Bone marrow (tissue), 2 donors: ENCODE measurements at regions not wholly inside any gene's neighbourhood (a gene's known extent, or its start where the extent isn't known, plus 50 kb on each side); places are given as distances from the start of the nearest gene placed in this dataset.
"Not testable (repeated sequence)": the region's sequence is repeated elsewhere in the genome, so short reads cannot be mapped to it uniquely, and the experiment has no call there.

Experiments
- DNase-seq, 2 donors: peaks; one replicate each; lab custom pipeline; 2025; lab: John Stamatoyannopoulos, UW

GRCh38 chrX:78603908-78604307, 55.2 kb downstream of the RTL3 start:
- no peak for DNase-seq

GRCh38 chrX:78595901-78596502, 63.1 kb downstream of the RTL3 start:
- DNase-seq, result no peak

- DNase-seq, result no peak
Observed at GRCh38 chrX:78593701-78594100, 65.4 kb downstream of the RTL3 start.

- DNase-seq, result no peak
Observed at GRCh38 chrX:78592030-78592429, 67.1 kb downstream of the RTL3 start.

- DNase-seq, result peak in 1 of 2 donors; percentile 58
Observed at GRCh38 chrX:78574306-78574705, 84.8 kb downstream of the RTL3 start.

- no peak for DNase-seq
Observed at GRCh38 chrX:78573630-78574029, 85.5 kb downstream of the RTL3 start.

GRCh38 chrX:78571849-78572248, 87.3 kb downstream of the RTL3 start:
- DNase-seq, result no peak

- peak in 1 of 2 donors; percentile 5 for DNase-seq
Observed at GRCh38 chrX:78555401-78555980, 103.6 kb downstream of the RTL3 start.

GRCh38 chrX:78552628-78553027, 106.5 kb downstream of the RTL3 start:
- DNase-seq, result not testable (repeated sequence)

- DNase-seq, result no peak
Observed at GRCh38 chrX:78548012-78548411, 111.1 kb downstream of the RTL3 start.

GRCh38 chrX:78545233-78545632, 113.9 kb downstream of the RTL3 start:
- DNase-seq, result no peak

GRCh38 chrX:78543281-78543680, 115.8 kb downstream of the RTL3 start:
- DNase-seq, result no peak

GRCh38 chrX:78540171-78540570, 119.0 kb downstream of the RTL3 start:
- no peak for DNase-seq

- no peak for DNase-seq
Observed at GRCh38 chrX:78534221-78534620, 124.9 kb downstream of the RTL3 start.

- DNase-seq, result no peak
Observed at GRCh38 chrX:78532363-78532762, 126.8 kb downstream of the RTL3 start.

- no peak for DNase-seq
Observed at GRCh38 chrX:78527818-78528217, 131.3 kb downstream of the RTL3 start.

GRCh38 chrX:78527263-78527662, 131.9 kb downstream of the RTL3 start:
- no peak for DNase-seq

GRCh38 chrX:78522601-78523000, 136.5 kb downstream of the RTL3 start:
- no peak for DNase-seq

- peak in 1 of 2 donors; percentile 31 for DNase-seq
Observed at GRCh38 chrX:78517124-78517523, 142.0 kb downstream of the RTL3 start.

- DNase-seq, result peak in 1 of 2 donors; percentile 8
Observed at GRCh38 chrX:78514852-78515251, 144.3 kb downstream of the RTL3 start.

- DNase-seq, result no peak
Observed at GRCh38 chrX:78513971-78514738, 145.0 kb downstream of the RTL3 start.

- DNase-seq, result no peak
Observed at GRCh38 chrX:78506248-78506647, 152.9 kb downstream of the RTL3 start.

- DNase-seq, result no peak
Observed at GRCh38 chrX:78496483-78496882, 162.6 kb downstream of the RTL3 start.
